HEK293 (cell line): ENCODE measurements at regions not wholly inside any gene's neighbourhood (a gene's known extent, or its start where the extent isn't known, plus 50 kb on each side); places are given as distances from the start of the nearest gene placed in this dataset.
A peak's percentile ranks its signal among the peaks of the same experiment; 100 is the strongest.

Experiments used
- CTCF ChIA-PET: fragments of 350-600 bp; formaldehyde crosslinking; extraction: SDS; loops from one replicate; lab custom pipeline; 2021; ENCODE audit warnings: antibody characterized with exemption; lab: Yijun Ruan, JAX
- POLR2A ChIA-PET: fragments of 300-600 bp; formaldehyde crosslinking; extraction: SDS; loops from one replicate; lab custom pipeline; 2020; ENCODE audit warnings: antibody characterized with exemption, inconsistent platforms; lab: Yijun Ruan, JAX
- H3K27ac ChIP-seq: fragments of 200-500 bp; sonication (Bioruptor generic); 2 replicates; pipeline ENCODE4 v1.5.1; 2014; ENCODE audit warnings: low read depth, low read length, control low read depth, inconsistent platforms; ENCODE audit errors: extremely low read depth
- H3K36me3 ChIP-seq, 2 experiments: fragments of 200-500 bp in 1 of 2; sonication (Bioruptor generic) in 1 of 2; 1 replicate in 1 of 2; 2 replicates in 1 of 2; pipeline ENCODE4 v1.5.1; 2014 to 2017; ENCODE audit warnings: inconsistent platforms in 2 of 2, low read length in 2 of 2; ENCODE audit not compliant: control insufficient read depth in 2 of 2, insufficient read depth in 1 of 2
- H3K4me1 ChIP-seq: fragments of 200-500 bp; sonication (Bioruptor generic); 2 replicates; pipeline ENCODE4 v1.5.1; 2014; ENCODE audit warnings: mild to moderate bottlenecking, low read length, inconsistent platforms; ENCODE audit not compliant: control insufficient read depth, insufficient read depth
- H3K4me3 ChIP-seq: 2 replicates; pipeline ENCODE4 v1.5.1; 2011; ENCODE audit warnings: low read depth, mild to moderate bottlenecking, control low read depth, low read length, moderate library complexity
- H3K9me3 ChIP-seq: fragments of 200-500 bp; sonication (Bioruptor generic); 2 replicates; pipeline ENCODE4 v1.5.1; 2014; ENCODE audit warnings: low read depth, low read length, inconsistent platforms; ENCODE audit not compliant: control insufficient read depth, insufficient read depth
- AEBP2 ChIP-seq: fragments of 450-650 bp; formaldehyde crosslinking; IDR thresholded peaks from 2 replicates; pipeline ENCODE4 v1.5.1; 2016; ENCODE audit warnings: missing biosample characterization, missing genetic modification characterization, borderline replicate concordance
- GLI4 ChIP-seq: fragments of 450-650 bp; formaldehyde crosslinking; IDR thresholded peaks from 2 replicates; pipeline ENCODE4 v1.5.1; 2016; ENCODE audit warnings: missing biosample characterization, missing genetic modification characterization
- HOXD13 ChIP-seq: sonication (generic); formaldehyde crosslinking; IDR thresholded peaks from 2 replicates; pipeline ENCODE4 v1.8.0; 2022; ENCODE audit warnings: missing genetic modification reagents, borderline replicate concordance
- KLF10 ChIP-seq: fragments of 450-650 bp; IDR thresholded peaks from 2 replicates; pipeline ENCODE4 v1.5.1; 2018; ENCODE audit warnings: missing biosample characterization, mild to moderate bottlenecking, missing genetic modification characterization
- MZF1 ChIP-seq: fragments of 450-650 bp; formaldehyde crosslinking; IDR thresholded peaks from 2 replicates; pipeline ENCODE4 v1.5.1; 2017; ENCODE audit warnings: missing biosample characterization, missing genetic modification characterization, borderline replicate concordance
- SALL2 ChIP-seq: fragments of 450-650 bp; formaldehyde crosslinking; IDR thresholded peaks from 2 replicates; pipeline ENCODE4 v1.5.0; 2017; ENCODE audit warnings: missing biosample characterization, mild to moderate bottlenecking, missing genetic modification characterization, borderline replicate concordance
- SETDB1 ChIP-seq: IDR thresholded peaks from one replicate; pipeline ENCODE4 v1.6.1; 2017; ENCODE audit warnings: mild to moderate bottlenecking, low read length, moderate library complexity, mixed read lengths; ENCODE audit not compliant: insufficient read length
- SP3 ChIP-seq: fragments of 450-650 bp; formaldehyde crosslinking; IDR thresholded peaks from 2 replicates; pipeline ENCODE4 v1.5.1; 2016; ENCODE audit warnings: missing biosample characterization, missing genetic modification characterization
- SP7 ChIP-seq: fragments of 450-650 bp; formaldehyde crosslinking; IDR thresholded peaks from 2 replicates; pipeline ENCODE4 v1.5.1; 2016; ENCODE audit warnings: missing biosample characterization, missing genetic modification characterization
- ZBTB10 ChIP-seq: fragments of 450-650 bp; formaldehyde crosslinking; IDR thresholded peaks from 2 replicates; pipeline ENCODE4 v1.5.1; 2016; ENCODE audit warnings: missing biosample characterization, missing genetic modification characterization
- ZNF121 ChIP-seq: fragments of 450-650 bp; formaldehyde crosslinking; IDR thresholded peaks from 2 replicates; pipeline ENCODE4 v1.5.1; 2016; ENCODE audit warnings: missing biosample characterization, missing genetic modification characterization
- ZNF132 ChIP-seq: fragments of 450-650 bp; formaldehyde crosslinking; IDR thresholded peaks from 2 replicates; pipeline ENCODE4 v1.5.1; 2017; ENCODE audit warnings: missing biosample characterization, missing genetic modification characterization, borderline replicate concordance
- ZNF155 ChIP-seq: fragments of 450-650 bp; formaldehyde crosslinking; IDR thresholded peaks from 2 replicates; pipeline ENCODE4 v1.5.1; 2016; ENCODE audit warnings: missing biosample characterization, missing genetic modification characterization
- ZNF184 ChIP-seq: fragments of 450-650 bp; IDR thresholded peaks from 2 replicates; pipeline ENCODE4 v1.5.1; 2018; ENCODE audit warnings: missing biosample characterization, mild to moderate bottlenecking, missing genetic modification characterization
- ZNF214 ChIP-seq: fragments of 450-650 bp; formaldehyde crosslinking; IDR thresholded peaks from 2 replicates; pipeline ENCODE4 v1.5.1; 2017; ENCODE audit warnings: missing biosample characterization, mild to moderate bottlenecking, missing genetic modification characterization, borderline replicate concordance
- ZNF221 ChIP-seq: fragments of 450-650 bp; formaldehyde crosslinking; IDR thresholded peaks from 2 replicates; pipeline ENCODE4 v1.5.1; 2017; ENCODE audit warnings: missing biosample characterization, missing genetic modification characterization, borderline replicate concordance
- ZNF239 ChIP-seq: fragments of 450-650 bp; formaldehyde crosslinking; IDR thresholded peaks from 2 replicates; pipeline ENCODE4 v1.5.1; 2016; ENCODE audit warnings: missing biosample characterization, missing genetic modification characterization
- ZNF26 ChIP-seq: fragments of 450-650 bp; formaldehyde crosslinking; IDR thresholded peaks from 2 replicates; pipeline ENCODE4 v1.5.1; 2016; ENCODE audit warnings: missing biosample characterization, missing genetic modification characterization
- ZNF416 ChIP-seq: fragments of 450-650 bp; formaldehyde crosslinking; IDR thresholded peaks from 2 replicates; pipeline ENCODE4 v1.5.1; 2016; ENCODE audit warnings: missing biosample characterization, missing genetic modification characterization
- ZNF488 ChIP-seq: fragments of 450-650 bp; formaldehyde crosslinking; IDR thresholded peaks from 2 replicates; pipeline ENCODE4 v1.5.1; 2016; ENCODE audit warnings: missing biosample characterization, missing genetic modification characterization
- ZNF514 ChIP-seq: fragments of 450-650 bp; formaldehyde crosslinking; IDR thresholded peaks from 2 replicates; pipeline ENCODE4 v1.5.1; 2016; ENCODE audit warnings: missing biosample characterization, missing genetic modification characterization
- ZNF530 ChIP-seq: fragments of 450-650 bp; formaldehyde crosslinking; IDR thresholded peaks from 2 replicates; pipeline ENCODE4 v1.5.1; 2016; ENCODE audit warnings: low read depth, missing biosample characterization, missing genetic modification characterization
- ZNF548 ChIP-seq: fragments of 450-650 bp; formaldehyde crosslinking; IDR thresholded peaks from 2 replicates; pipeline ENCODE4 v1.5.1; 2016; ENCODE audit warnings: missing biosample characterization, missing genetic modification characterization
- ZNF596 ChIP-seq: fragments of 450-650 bp; IDR thresholded peaks from 2 replicates; pipeline ENCODE4 v1.5.0; 2018; ENCODE audit warnings: missing biosample characterization, mild to moderate bottlenecking, missing genetic modification characterization, moderate library complexity
- ZNF670 ChIP-seq: fragments of 450-650 bp; formaldehyde crosslinking; IDR thresholded peaks from 2 replicates; pipeline ENCODE4 v1.5.1; 2016; ENCODE audit warnings: missing biosample characterization, missing genetic modification characterization, low read depth
- ZNF677 ChIP-seq: fragments of 450-650 bp; IDR thresholded peaks from 2 replicates; pipeline ENCODE4 v1.5.0; 2018; ENCODE audit warnings: missing biosample characterization, mild to moderate bottlenecking, missing genetic modification characterization, moderate library complexity
- ZNF768 ChIP-seq: fragments of 450-650 bp; formaldehyde crosslinking; IDR thresholded peaks from 2 replicates; pipeline ENCODE4 v1.5.1; 2018; ENCODE audit warnings: missing biosample characterization, mild to moderate bottlenecking, missing genetic modification characterization
- ZNF785 ChIP-seq: fragments of 450-650 bp; formaldehyde crosslinking; IDR thresholded peaks from 2 replicates; pipeline ENCODE4 v1.5.1; 2016; ENCODE audit warnings: missing biosample characterization, missing genetic modification characterization

- H3K36me3 ChIP-seq: no peaks in the 10 kb centered on the region
- no peaks in the 10 kb centered on the region for H3K4me1 ChIP-seq
- no peak overlapping the region for H3K27ac ChIP-seq
- H3K9me3 ChIP-seq: no peaks in the 10 kb centered on the region
- ChIA-PET POLR2A (no interaction called here), CTCF (interaction anchor here (0.9 to 1.4 kb wide), 3 partner anchors 11 to 60 kb away, joined by 3 to 4 read pairs (median 4); no protein-coding TSS in a partner anchor)
- H3K4me3 ChIP-seq: no peak overlapping the region
- no peak for TF ChIP-seq ZNF548
- TF ChIP-seq ZNF155 (tag by site-specific recombination): no peak
- no peak for TF ChIP-seq ZNF214 (tag by site-specific recombination)
- no peak for TF ChIP-seq ZNF416 (tag by site-specific recombination)
- TF ChIP-seq ZNF768 (tag by site-specific recombination): no peak
- TF ChIP-seq ZNF596 (tag by site-specific recombination): no peak
- TF ChIP-seq SP3 (tag by site-specific recombination): no peak
- TF ChIP-seq ZNF488: no peak
- TF ChIP-seq ZNF26 (tag by site-specific recombination): no peak
- no peak for TF ChIP-seq ZNF221 (tag by site-specific recombination)
- TF ChIP-seq SALL2: no peak
- TF ChIP-seq ZBTB10: no peak
- TF ChIP-seq ZNF184 (tag by site-specific recombination): no peak
- no peak for TF ChIP-seq MZF1
- TF ChIP-seq ZNF132 (tag by site-specific recombination): no peak
Measured at GRCh38 chr16:79993629-79994209, 393.2 kb upstream of the MAF start.

GRCh38 chr16:79991969-79992368, 391.4 kb upstream of the MAF start:
- Histone ChIP-seq H3K36me3 (no peaks in the 10 kb centered on the region), H3K4me3 (no peak overlapping the region), H3K4me1 (no peaks in the 10 kb centered on the region), H3K27ac (no peak overlapping the region), H3K9me3 (no peaks in the 10 kb centered on the region)
- TF ChIP-seq SETDB1: peak; percentile 19
- no peak for TF ChIP-seq ZNF530
- ChIA-PET CTCF (no interaction called here), POLR2A (no interaction called here)

- H3K27ac ChIP-seq: no peak overlapping the region
- ChIA-PET CTCF (no interaction called here), POLR2A (no interaction called here)
- no peak for TF ChIP-seq ZNF514 (tag by site-specific recombination)
- TF ChIP-seq HOXD13 (CRISPR knock-in tag): no peak
- TF ChIP-seq SETDB1: no peak
- no peak for TF ChIP-seq KLF10 (tag by site-specific recombination)
- no peak for TF ChIP-seq GLI4 (tag by site-specific recombination)
- no peak for TF ChIP-seq AEBP2 (tag by site-specific recombination)
- no peak for TF ChIP-seq ZNF121
- TF ChIP-seq ZNF239: no peak
- no peak for TF ChIP-seq SP7 (tag by site-specific recombination)
- no peak for TF ChIP-seq SALL2
- TF ChIP-seq ZNF677 (tag by site-specific recombination): no peak
- no peak for TF ChIP-seq ZNF785 (tag by site-specific recombination)
- TF ChIP-seq ZNF670 (tag by site-specific recombination): no peak
- H3K36me3 ChIP-seq: no peaks in the 10 kb centered on the region
- no peaks in the 10 kb centered on the region for H3K9me3 ChIP-seq
- no peak overlapping the region for H3K4me3 ChIP-seq
- H3K4me1 ChIP-seq: no peaks in the 10 kb centered on the region
Measured at GRCh38 chr16:79988721-79989220, 388.2 kb upstream of the MAF start.
